H9 (cell line): ENCODE measurements at regions not wholly inside any gene's neighbourhood (a gene's known extent, or its start where the extent isn't known, plus 50 kb on each side); places are given as distances from the start of the nearest gene placed in this dataset.

Experiments
- DNase-seq: peaks from one replicate; pipeline ENCODE4 v3.0.0-alpha.2; 2017
- H2AFZ ChIP-seq: one replicate; pipeline ENCODE4 v1.6.1; 2013; ENCODE audit warnings: mild to moderate bottlenecking, low read length, control low read depth, moderate library complexity
- H2AK5ac ChIP-seq: 2 replicates; pipeline ENCODE4 v1.6.1; 2013; ENCODE audit warnings: low read length, control low read depth, mixed read lengths; ENCODE audit not compliant: insufficient read length
- H2BK120ac ChIP-seq: one replicate; pipeline ENCODE4 v1.6.1; 2013; ENCODE audit warnings: low read depth, mild to moderate bottlenecking, low read length, control low read depth, inconsistent platforms; ENCODE audit not compliant: poor library complexity, severe bottlenecking
- H2BK12ac ChIP-seq: 2 replicates; pipeline ENCODE4 v1.6.1; 2013; ENCODE audit warnings: low read length, control low read depth, mixed read lengths, low read depth; ENCODE audit not compliant: insufficient read length
- H2BK15ac ChIP-seq: 2 replicates; pipeline ENCODE4 v1.6.1; 2013; ENCODE audit warnings: low read depth, low read length, control low read depth
- H2BK20ac ChIP-seq: one replicate; pipeline ENCODE4 v1.6.1; 2013; ENCODE audit warnings: low read depth, mild to moderate bottlenecking, low read length, control low read depth, inconsistent platforms; ENCODE audit not compliant: poor library complexity, severe bottlenecking
- H2BK5ac ChIP-seq: 2 replicates; pipeline ENCODE4 v1.6.1; 2013; ENCODE audit warnings: low read length, control low read depth, mixed read lengths; ENCODE audit not compliant: insufficient read length
- H3K14ac ChIP-seq: 2 replicates; pipeline ENCODE4 v1.6.1; 2013; ENCODE audit warnings: low read length, control low read depth; ENCODE audit not compliant: insufficient read depth
- H3K18ac ChIP-seq: 2 replicates; pipeline ENCODE4 v1.6.1; 2013; ENCODE audit warnings: low read depth, mild to moderate bottlenecking, mixed read lengths, low read length, control low read depth; ENCODE audit not compliant: insufficient read length
- H3K23ac ChIP-seq: 2 replicates; pipeline ENCODE4 v1.6.1; 2013; ENCODE audit warnings: low read length, control low read depth, mixed read lengths, low read depth; ENCODE audit not compliant: insufficient read length
- H3K23me2 ChIP-seq: 2 replicates; pipeline ENCODE4 v1.6.1; 2013; ENCODE audit warnings: low read depth, mild to moderate bottlenecking, mixed read lengths, low read length, control low read depth; ENCODE audit not compliant: insufficient read length, poor library complexity, severe bottlenecking
- H3K27ac ChIP-seq: 2 replicates; pipeline ENCODE4 v1.5.1; 2013; ENCODE audit warnings: low read length, control low read depth, mixed read lengths, low read depth; ENCODE audit not compliant: insufficient read length
- H3K27me3 ChIP-seq: 2 replicates; pipeline ENCODE4 v1.6.1; 2013; ENCODE audit warnings: low read length, control low read depth, inconsistent platforms; ENCODE audit not compliant: insufficient read depth
- H3K4ac ChIP-seq: 2 replicates; pipeline ENCODE4 v1.6.1; 2013; ENCODE audit warnings: low read depth, mild to moderate bottlenecking, control low read depth, inconsistent platforms, low read length, moderate library complexity
- H3K4me1 ChIP-seq: 2 replicates; pipeline ENCODE4 v1.6.1; 2013; ENCODE audit warnings: low read length, control low read depth, inconsistent platforms; ENCODE audit not compliant: insufficient read depth
- H3K4me2 ChIP-seq: 2 replicates; pipeline ENCODE4 v1.6.1; 2013; ENCODE audit warnings: low read length, control low read depth, mixed read lengths; ENCODE audit not compliant: insufficient read length, insufficient read depth
- H3K56ac ChIP-seq: 2 replicates; pipeline ENCODE4 v1.6.1; 2013; ENCODE audit warnings: low read depth, mild to moderate bottlenecking, mixed read lengths, low read length, control low read depth; ENCODE audit not compliant: insufficient read length
- H3K79me1 ChIP-seq: 2 replicates; pipeline ENCODE4 v1.6.1; 2013; ENCODE audit warnings: low read depth, mild to moderate bottlenecking, moderate library complexity, low read length, control low read depth, inconsistent platforms; ENCODE audit not compliant: insufficient read depth, poor library complexity, severe bottlenecking
- H3K79me2 ChIP-seq: 2 replicates; pipeline ENCODE4 v1.6.1; 2013; ENCODE audit warnings: low read length, control low read depth, inconsistent platforms; ENCODE audit not compliant: insufficient read depth
- H3K9ac ChIP-seq: 2 replicates; pipeline ENCODE4 v1.6.1; 2013; ENCODE audit warnings: low read length, control low read depth, mixed read lengths; ENCODE audit not compliant: insufficient read length; ENCODE audit errors: extremely low read depth
- H3K9me3 ChIP-seq: one replicate; pipeline ENCODE4 v1.6.1; 2013; ENCODE audit warnings: low read depth, low read length, inconsistent platforms; ENCODE audit not compliant: control insufficient read depth
- H3T11ph ChIP-seq: one replicate; pipeline ENCODE4 v1.6.1; 2013; ENCODE audit warnings: mild to moderate bottlenecking, low read length, control low read depth, inconsistent platforms
- H4K20me1 ChIP-seq: one replicate; pipeline ENCODE4 v1.6.1; 2013; ENCODE audit not compliant: control insufficient read depth, insufficient read length, insufficient read depth
- H4K5ac ChIP-seq: 2 replicates; pipeline ENCODE4 v1.6.1; 2013; ENCODE audit warnings: low read depth, mild to moderate bottlenecking, mixed read lengths, low read length, control low read depth; ENCODE audit not compliant: insufficient read length
- H4K8ac ChIP-seq: replicated peaks from 2 replicates; pipeline ENCODE4 v1.6.1; 2013; ENCODE audit warnings: low read length, control low read depth, mixed read lengths, low read depth; ENCODE audit not compliant: insufficient read length
- H4K91ac ChIP-seq: 2 replicates; pipeline ENCODE4 v1.6.1; 2013; ENCODE audit warnings: low read depth, mild to moderate bottlenecking, moderate library complexity, mixed read lengths, low read length, control low read depth; ENCODE audit not compliant: insufficient read length
- H3K27ac Mint-ChIP-seq, 3 experiments: 2 replicates in 2 of 3; 3 replicates in 1 of 3; pipeline ENCODE4 v1.8.0; 2020 to 2021; ENCODE audit warnings: mixed read lengths in 3 of 3, mild to moderate bottlenecking in 1 of 3, moderate library complexity in 1 of 3
- H3K27me3 Mint-ChIP-seq: 2 replicates; pipeline ENCODE4 v1.8.0; 2021; ENCODE audit warnings: low read depth, mild to moderate bottlenecking, moderate library complexity, mixed read lengths
- H3K36me3 Mint-ChIP-seq, 3 experiments: 2 replicates in 2 of 3; 3 replicates in 1 of 3; pipeline ENCODE4 v1.8.0; 2020 to 2021; ENCODE audit warnings: low read depth in 3 of 3, mixed read lengths in 3 of 3; ENCODE audit not compliant: insufficient read depth in 1 of 3
- H3K4me1 Mint-ChIP-seq, 2 experiments: 2 replicates each; pipeline ENCODE4 v1.8.0; 2020; ENCODE audit warnings: mixed read lengths in 2 of 2
- H3K4me3 Mint-ChIP-seq, 2 experiments: 2 replicates in 1 of 2; 3 replicates in 1 of 2; pipeline ENCODE4 v1.8.0; 2020 to 2021; ENCODE audit warnings: mild to moderate bottlenecking in 2 of 2, mixed read lengths in 2 of 2, moderate library complexity in 1 of 2
- H3K9me3 Mint-ChIP-seq, 2 experiments: 2 replicates in 1 of 2; 3 replicates in 1 of 2; pipeline ENCODE4 v1.8.0; 2020; ENCODE audit warnings: mild to moderate bottlenecking in 2 of 2, mixed read lengths in 2 of 2, moderate library complexity in 1 of 2
- TF ChIP-seq, protein P1 (sequence below): fragments of 200-600 bp; sonication (generic); conservative IDR thresholded peaks from 3 replicates; pipeline ENCODE4 v1.8.0; 2021; ENCODE audit warnings: antibody characterized with exemption, mild to moderate bottlenecking

DNA sequence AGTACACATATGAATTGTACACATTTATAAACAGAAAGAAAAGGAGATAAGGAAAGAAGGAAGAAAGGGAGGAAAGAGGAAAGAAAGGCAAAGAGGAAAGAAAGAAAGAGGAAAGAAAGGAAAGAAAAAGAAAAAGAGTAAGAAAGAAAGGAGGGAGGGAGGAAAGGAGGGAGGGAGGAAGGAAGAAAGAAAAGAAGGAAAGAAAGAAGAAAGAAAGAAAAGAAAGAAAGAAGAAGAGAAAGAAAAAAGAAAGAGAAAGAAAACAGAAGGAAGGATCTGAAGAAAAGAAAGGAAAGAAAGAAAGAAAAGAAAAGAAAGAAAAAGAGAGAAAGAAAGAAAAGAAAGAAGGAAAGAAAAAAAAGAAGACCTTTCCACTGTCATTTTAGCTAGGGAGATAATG lies 571.4 kb upstream of the SALL1 start:
- Mint-ChIP-seq H3K4me1 (peaks cover 5 to 10% of the 10 kb centered on the region in 2 experiments; a peak in 3 of 4 replicates), H3K27ac (no peak overlapping the region)
- H3K27ac ChIP-seq = no peak overlapping the region

More for the DNA sequence above, 571.4 kb upstream of the SALL1 start:
- Histone ChIP-seq H3K23ac (no peak overlapping the region), H4K8ac (no peak overlapping the region), H2BK12ac (no peak overlapping the region), H3K4me2 (no peak overlapping the region), H3K79me2 (no peaks in the 10 kb centered on the region), H3K4ac (no peak overlapping the region), H3K9me3 (no peaks in the 10 kb centered on the region), H2BK15ac (no peak overlapping the region), H3K23me2 (no peaks in the 10 kb centered on the region), H3K9ac (no peak overlapping the region), H4K20me1 (no peaks in the 10 kb centered on the region), H3K14ac (no peak overlapping the region), H4K91ac (no peak overlapping the region), H2BK120ac (no peak overlapping the region), H4K5ac (no peak overlapping the region), H3K4me1 (no peaks in the 10 kb centered on the region), H3K56ac (no peak overlapping the region), H2AFZ (no peak overlapping the region), H3K18ac (no peak overlapping the region), H2AK5ac (no peak overlapping the region), H3K79me1 (no peaks in the 10 kb centered on the region), H2BK5ac (no peak overlapping the region), H3T11ph (no peak overlapping the region), H3K27me3 (no peaks in the 10 kb centered on the region), H2BK20ac (no peak overlapping the region)
- TF ChIP-seq, protein P1, sequence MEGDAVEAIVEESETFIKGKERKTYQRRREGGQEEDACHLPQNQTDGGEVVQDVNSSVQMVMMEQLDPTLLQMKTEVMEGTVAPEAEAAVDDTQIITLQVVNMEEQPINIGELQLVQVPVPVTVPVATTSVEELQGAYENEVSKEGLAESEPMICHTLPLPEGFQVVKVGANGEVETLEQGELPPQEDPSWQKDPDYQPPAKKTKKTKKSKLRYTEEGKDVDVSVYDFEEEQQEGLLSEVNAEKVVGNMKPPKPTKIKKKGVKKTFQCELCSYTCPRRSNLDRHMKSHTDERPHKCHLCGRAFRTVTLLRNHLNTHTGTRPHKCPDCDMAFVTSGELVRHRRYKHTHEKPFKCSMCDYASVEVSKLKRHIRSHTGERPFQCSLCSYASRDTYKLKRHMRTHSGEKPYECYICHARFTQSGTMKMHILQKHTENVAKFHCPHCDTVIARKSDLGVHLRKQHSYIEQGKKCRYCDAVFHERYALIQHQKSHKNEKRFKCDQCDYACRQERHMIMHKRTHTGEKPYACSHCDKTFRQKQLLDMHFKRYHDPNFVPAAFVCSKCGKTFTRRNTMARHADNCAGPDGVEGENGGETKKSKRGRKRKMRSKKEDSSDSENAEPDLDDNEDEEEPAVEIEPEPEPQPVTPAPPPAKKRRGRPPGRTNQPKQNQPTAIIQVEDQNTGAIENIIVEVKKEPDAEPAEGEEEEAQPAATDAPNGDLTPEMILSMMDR = no peak
- H3K27me3 Mint-ChIP-seq = no peaks in the 10 kb centered on the region
- DNase-seq = no peak
- peaks cover 0 to 5% (median 2%) of the 10 kb centered on the region in 3 experiments; a peak in 2 of 7 replicates for H3K36me3 Mint-ChIP-seq
- peaks cover 3 to 4% of the 10 kb centered on the region in 2 experiments; a peak in 4 of 5 replicates for H3K9me3 Mint-ChIP-seq
- H3K4me3 Mint-ChIP-seq = no peak overlapping the region
